NCI-H526 (cell line): ENCODE measurements at regions not wholly inside any gene's neighbourhood (a gene's known extent, or its start where the extent isn't known, plus 50 kb on each side); places are given as distances from the start of the nearest gene placed in this dataset.
A peak's percentile ranks its signal among the peaks of the same experiment; 100 is the strongest.

Experiments
- DNase-seq, 2 experiments: peaks; one replicate each; lab custom pipeline; 2025; lab: John Stamatoyannopoulos, UW

DNA sequence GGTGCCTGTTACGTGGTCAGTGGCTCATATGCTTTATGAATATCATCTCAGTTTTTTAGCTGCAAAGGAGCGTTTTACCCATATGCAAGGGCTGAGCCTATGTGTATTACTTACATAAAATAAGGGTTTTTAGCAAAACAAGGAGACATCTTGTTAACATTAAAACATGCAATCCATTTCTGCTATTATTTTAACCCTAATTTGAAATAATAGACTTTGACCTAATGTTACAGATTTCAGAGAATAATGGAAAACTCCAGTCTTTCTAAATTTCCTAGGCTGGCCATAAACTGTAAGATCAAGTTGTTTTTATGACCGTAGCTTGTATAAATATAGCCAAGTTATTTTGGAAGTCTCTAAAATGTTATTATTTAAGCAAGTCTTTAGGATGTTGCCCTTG is 121.1 kb upstream of the SEMA6A start:
- no peak for DNase-seq

- no peak for DNase-seq
These were observed 111.8 kb upstream of the SEMA6A start for GRCh38 chr5:116686438-116686837.

GRCh38 chr5:116685931-116686330 is 111.3 kb upstream of the SEMA6A start:
- DNase-seq: no peak

GRCh38 chr5:116685069-116685468 is 110.4 kb upstream of the SEMA6A start:
- no peak for DNase-seq

- no peak for DNase-seq
These were observed 106.9 kb upstream of the SEMA6A start for GRCh38 chr5:116681334-116682013.

DNA sequence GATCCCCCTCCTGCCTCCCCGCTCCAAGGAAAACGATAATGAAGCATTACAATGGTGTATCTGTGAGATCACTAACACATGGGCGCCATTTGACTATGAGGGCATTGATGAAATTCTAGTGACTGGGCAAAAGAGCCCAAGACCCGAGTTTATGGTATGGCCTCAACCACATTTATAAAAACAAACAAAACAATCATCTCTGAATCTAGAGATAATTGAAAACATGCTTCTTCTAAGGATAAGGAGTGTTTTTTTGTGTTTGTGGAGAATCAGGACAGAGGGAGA is 100.9 kb upstream of the SEMA6A start:
- DNase-seq: no peak

DNA sequence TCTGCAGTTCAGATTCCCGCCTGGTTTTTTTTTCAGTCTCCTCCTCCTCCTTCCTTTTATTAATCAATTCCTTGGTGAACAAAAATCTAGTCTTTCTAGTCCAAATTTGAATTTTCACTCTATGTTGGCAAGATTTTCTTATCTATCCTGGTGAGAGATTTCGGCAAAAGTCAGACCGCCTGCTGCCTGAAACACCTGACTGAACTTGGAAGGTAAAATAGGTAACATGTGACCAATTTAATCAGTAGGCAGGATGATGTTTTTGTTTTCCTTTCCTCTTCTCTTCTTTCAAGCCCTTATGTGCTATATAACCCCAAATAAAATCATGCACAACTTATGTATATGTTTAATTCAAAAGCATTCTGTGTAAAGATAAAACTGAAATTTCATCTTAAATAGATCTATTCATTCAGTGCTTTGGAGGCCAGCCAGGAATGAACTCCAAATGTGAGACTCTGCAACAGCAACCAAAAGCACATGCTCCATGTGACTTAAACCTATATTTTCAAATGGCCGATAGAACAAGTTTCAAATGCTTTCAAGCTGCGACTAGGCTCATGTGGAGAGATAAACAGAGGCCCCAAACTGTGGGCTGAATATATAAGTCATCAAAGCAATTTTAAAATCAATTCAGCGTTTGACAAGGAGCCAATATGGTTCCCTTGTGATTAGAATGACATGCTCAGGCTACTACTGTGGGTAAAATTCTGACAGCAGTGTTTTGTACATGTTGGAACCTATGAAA is 100.4 kb upstream of the SEMA6A start:
- DNase-seq: no peak

- DNase-seq: no peak
These were observed 98.8 kb upstream of the SEMA6A start for GRCh38 chr5:116673453-116673852.

- no peak for DNase-seq
These were observed 97.6 kb upstream of the SEMA6A start for GRCh38 chr5:116672203-116672602.

DNA sequence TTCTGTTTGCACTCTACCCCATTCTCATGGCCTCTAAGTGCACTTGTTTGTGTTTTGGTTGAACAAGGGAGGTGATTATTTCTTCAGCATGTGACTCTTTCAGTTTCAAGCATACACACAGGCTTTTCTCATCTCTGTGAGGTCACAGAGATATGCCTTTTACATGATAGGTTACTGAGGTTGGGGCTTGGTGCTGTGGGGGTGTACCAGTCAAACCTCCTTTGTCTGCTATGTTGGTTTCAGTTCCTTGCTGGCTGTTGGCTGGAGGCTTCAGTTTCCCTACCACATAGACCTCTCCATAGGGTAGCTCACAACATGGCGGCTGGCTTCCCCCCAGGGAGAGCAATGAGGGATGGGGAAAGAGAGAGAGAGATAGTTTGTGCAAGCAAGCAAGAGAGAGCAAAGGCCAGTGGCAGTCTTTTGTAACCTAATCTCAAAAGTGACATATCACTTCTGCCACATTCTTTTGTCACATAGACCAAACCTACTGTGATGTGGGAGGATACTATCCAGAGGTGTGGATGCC is 96.7 kb upstream of the SEMA6A start:
- no peak for DNase-seq

- peak; percentile 31 to 39 for DNase-seq
These were observed 94.8 kb upstream of the SEMA6A start for GRCh38 chr5:116669261-116670031.

GRCh38 chr5:116668390-116668789 is 93.8 kb upstream of the SEMA6A start:
- no peak for DNase-seq

DNA sequence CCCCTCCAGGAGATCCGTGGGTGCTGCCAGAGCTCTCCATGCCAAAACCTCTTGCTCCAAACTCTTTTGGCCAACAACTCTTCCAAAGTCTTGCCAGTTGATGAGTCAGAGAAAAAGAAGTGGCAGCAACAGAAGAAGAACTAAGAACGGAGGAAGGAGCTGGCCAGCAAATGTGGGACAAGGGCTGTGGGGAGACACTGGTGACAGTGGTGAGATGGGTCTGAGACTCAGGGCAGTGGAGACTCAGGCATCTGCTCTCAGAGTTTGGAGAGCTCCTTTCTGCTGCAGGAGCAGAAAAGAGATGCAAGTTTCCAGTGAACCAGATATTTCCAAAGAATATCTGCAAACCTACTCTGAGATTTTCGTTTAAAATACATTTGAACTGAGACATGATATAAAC is 92.3 kb upstream of the SEMA6A start:
- no peak for DNase-seq

DNA sequence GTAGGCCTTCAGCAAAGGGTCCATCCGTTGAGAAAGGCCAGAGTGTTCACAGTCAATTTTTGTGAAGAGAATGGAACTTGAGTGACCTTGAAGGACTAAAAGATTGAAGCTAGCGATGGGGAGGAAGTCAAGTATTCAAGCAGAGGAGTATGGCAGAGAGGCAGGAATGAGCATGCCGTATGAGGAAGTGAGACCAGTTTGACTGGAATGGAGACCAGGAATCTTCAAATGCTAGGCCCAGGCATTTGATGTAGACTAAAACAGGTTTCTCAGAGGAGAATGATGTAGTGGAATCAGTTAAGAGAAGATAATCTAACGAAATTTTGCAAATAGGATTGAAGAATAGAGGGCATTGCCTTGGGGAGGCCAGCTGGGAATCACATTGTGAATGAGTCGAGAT is 90.4 kb upstream of the SEMA6A start:
- DNase-seq: no peak

DNA sequence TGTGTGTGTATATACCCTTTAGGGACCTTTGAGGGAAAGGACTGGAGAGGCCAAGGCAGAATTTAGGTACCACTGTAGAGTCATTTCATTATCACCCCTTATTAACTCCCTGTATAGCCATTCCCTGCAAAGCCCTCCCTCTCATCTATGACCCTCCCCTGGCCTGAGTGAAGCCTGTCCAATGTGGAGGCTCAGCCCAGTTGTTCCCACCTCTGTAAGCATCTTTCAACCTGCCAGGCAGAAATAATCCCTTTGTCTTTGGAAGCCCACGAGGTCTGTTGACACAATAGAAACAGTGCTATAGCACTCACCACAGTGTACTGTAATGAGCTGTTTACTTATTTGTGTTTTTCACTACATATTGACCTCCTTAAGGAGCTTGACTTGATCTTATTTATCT is 88.5 kb upstream of the SEMA6A start:
- no peak for DNase-seq

DNA sequence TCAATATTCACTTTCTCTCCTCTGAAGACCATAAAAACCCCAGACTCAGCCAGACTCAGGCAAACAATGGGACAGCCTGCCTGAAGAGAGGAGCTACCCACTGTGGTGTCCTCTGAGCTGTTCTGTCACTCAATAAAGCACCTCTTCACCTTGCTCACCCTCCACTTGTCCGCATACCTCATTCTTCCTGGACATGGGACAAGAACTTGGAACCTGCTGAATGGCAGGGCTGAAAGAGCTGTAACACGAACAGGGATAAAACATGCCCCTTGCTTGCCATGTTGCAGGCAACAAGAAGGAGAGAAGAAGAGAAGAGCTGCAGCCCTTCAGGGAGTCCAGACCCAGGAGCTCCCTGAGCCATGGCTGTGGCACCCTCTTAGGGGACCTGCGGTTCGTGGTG is 86.8 kb upstream of the SEMA6A start:
- no peak for DNase-seq

DNA sequence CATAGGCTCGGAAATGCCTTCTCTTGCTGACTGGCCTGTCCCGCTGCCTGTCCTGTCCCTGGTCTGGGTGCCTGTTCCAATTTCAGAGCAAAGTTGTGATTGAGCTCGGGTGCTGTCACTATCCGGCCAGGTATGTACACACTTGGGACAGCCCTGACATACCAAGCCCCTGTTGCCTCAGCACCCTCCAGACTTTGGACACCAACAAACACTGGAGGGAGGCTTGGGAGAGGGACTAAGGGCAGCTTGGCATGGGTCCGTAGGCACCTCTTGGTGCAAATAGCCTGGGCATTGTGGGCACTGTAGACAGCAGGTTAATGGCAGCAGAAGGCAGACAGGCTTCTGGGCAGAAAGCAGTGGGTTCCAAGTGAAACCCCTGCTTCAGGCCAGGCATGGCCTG is 86.3 kb upstream of the SEMA6A start:
- no peak for DNase-seq

- DNase-seq: no peak
These were observed 84.2 kb upstream of the SEMA6A start for GRCh38 chr5:116658830-116659229.

- DNase-seq: no peak
These were observed 83.5 kb upstream of the SEMA6A start for GRCh38 chr5:116658141-116658540.

- no peak for DNase-seq
These were observed 80.8 kb upstream of the SEMA6A start for GRCh38 chr5:116655431-116655830.

DNA sequence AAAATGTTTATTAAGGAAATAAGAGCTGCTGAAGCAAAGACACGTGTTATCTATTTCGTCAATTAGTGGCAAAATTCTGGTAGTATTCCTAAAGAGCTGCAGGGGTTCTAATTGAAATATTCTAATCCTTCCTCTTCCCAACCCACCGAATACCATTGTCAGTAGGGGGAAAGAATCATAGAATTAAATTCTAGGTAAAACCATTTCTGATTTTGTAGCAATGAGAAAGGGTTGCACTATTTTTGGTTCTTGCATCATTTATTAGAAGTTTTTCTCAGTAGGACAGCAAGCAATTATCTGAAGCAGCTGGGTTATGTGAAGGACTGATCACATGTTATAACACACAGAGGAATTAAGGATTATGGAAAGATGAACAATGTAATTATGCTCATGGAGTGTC is 80.3 kb upstream of the SEMA6A start:
- no peak for DNase-seq

GRCh38 chr5:116652903-116653302 is 78.3 kb upstream of the SEMA6A start:
- peak; percentile 3 to 8 for DNase-seq

DNA sequence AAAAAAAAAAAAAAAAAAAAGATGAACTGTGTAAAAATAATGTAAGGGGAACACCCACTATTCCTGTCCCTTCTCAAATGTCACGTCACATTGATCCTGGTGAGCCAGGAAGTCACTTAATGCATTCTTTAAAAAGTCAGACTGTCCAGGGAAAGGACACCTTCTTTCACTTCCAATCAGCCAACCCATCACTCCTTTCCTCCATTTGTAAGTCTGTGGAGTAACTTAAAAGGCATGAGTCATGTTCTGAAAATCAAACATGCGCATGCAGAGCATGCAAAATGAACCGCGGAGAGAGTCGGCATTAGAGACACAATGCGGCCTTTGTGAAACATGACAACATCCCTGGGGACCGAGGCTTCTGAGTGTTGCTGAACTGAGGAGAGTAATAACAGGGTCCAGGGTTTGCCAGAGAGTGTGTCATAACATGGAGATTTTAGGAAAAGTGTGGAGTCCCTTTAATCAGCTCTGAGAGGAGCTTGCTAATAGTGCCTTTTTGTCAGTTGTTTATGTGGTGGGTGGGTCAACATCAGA is 77.6 kb upstream of the SEMA6A start:
- DNase-seq: peak; percentile 92 to 95
